ENCODE measurements at regions not wholly inside any gene's neighbourhood (a gene's known extent, or its start where the extent isn't known, plus 50 kb on each side); places are given as distances from the start of the nearest gene placed in this dataset.

DNA sequence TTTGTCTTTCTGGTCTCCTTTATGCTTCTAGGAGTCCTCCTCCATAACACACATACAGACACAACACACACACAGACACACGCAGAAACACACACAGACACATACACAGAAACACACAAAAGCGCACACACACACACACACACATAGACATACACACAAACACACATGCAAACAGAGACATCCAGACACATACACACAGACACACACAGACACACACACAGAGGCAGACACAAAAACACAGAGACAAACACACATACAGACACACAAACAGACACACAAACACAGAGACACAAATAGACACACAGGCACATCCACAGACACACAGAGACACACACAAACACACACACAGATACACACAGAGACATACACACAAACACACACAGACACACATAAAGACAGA, 220.2 kb downstream of the IRX2 start:
- TF ChIP-seq, protein P1, sequence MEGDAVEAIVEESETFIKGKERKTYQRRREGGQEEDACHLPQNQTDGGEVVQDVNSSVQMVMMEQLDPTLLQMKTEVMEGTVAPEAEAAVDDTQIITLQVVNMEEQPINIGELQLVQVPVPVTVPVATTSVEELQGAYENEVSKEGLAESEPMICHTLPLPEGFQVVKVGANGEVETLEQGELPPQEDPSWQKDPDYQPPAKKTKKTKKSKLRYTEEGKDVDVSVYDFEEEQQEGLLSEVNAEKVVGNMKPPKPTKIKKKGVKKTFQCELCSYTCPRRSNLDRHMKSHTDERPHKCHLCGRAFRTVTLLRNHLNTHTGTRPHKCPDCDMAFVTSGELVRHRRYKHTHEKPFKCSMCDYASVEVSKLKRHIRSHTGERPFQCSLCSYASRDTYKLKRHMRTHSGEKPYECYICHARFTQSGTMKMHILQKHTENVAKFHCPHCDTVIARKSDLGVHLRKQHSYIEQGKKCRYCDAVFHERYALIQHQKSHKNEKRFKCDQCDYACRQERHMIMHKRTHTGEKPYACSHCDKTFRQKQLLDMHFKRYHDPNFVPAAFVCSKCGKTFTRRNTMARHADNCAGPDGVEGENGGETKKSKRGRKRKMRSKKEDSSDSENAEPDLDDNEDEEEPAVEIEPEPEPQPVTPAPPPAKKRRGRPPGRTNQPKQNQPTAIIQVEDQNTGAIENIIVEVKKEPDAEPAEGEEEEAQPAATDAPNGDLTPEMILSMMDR (IDR thresholded peaks at IDR 0.05) = no peak
- TF ChIP-seq POLR2AphosphoS5 (IDR thresholded peaks at IDR 0.05) (no peak), POLR2A (IDR thresholded peaks at IDR 0.05) (no peak)
